A549 (cell line): ENCODE measurements at regions not wholly inside any gene's neighbourhood (a gene's known extent, or its start where the extent isn't known, plus 50 kb on each side); places are given as distances from the start of the nearest gene placed in this dataset.

Experiments used
- ATAC-seq, 2 experiments: fragments of 200-7000 bp in 1 of 2; fragments of >200 bp in 1 of 2; cut with Nextera tagmentation in 1 of 2; cut with Tn5 transposase in 1 of 2; 3 replicates each; pipeline versions ENCODE4 v1.8.0 to v1.9.1; 2018 to 2020; ENCODE audit warnings: mild to moderate bottlenecking in 1 of 2, moderate library complexity in 1 of 2
- CTCF ChIA-PET: fragments of 300-600 bp; sonication (Branson Sonifier 250); formaldehyde crosslinking; extraction: SDS; loops from one replicate; lab custom pipeline; 2021; ENCODE audit warnings: antibody characterized with exemption, inconsistent platforms; lab: Yijun Ruan, JAX
- POLR2A ChIA-PET: fragments of 350-600 bp; formaldehyde crosslinking; extraction: SDS; loops from one replicate; lab custom pipeline; 2021; ENCODE audit warnings: antibody characterized with exemption, inconsistent platforms; lab: Yijun Ruan, JAX
- DNase-seq, 2 experiments: peaks; one replicate each; pipeline versions ENCODE4 v3.0.0 to v3.0.0-alpha.2; 2011 to 2016; ENCODE audit warnings: low read depth in 1 of 2, low spot score in 1 of 2
- FAIRE-seq: peaks from 2 replicates; lab custom pipeline; 2011; peaks lifted over from hg19 to GRCh38; lab: Jason Lieb, UNC
- H3K27ac ChIP-seq, 2 experiments: fragments of >200 bp; sonication (Bioruptor Twin); formaldehyde crosslinking; 3 replicates each; pipeline ENCODE4 v1.5.1; 2016 to 2017
- H3K4me1 ChIP-seq: fragments of >200 bp; sonication (Bioruptor Twin); formaldehyde crosslinking; 3 replicates; pipeline ENCODE4 v1.6.1; 2016
- H3K4me2 ChIP-seq: fragments of >200 bp; sonication (Bioruptor Twin); formaldehyde crosslinking; 3 replicates; pipeline ENCODE4 v1.6.1; 2016
- H3K4me3 ChIP-seq: fragments of >200 bp; sonication (Bioruptor Twin); formaldehyde crosslinking; 3 replicates; pipeline ENCODE4 v1.5.1; 2016
- H3K9me3 ChIP-seq: fragments of >200 bp; sonication (Bioruptor Twin); formaldehyde crosslinking; 3 replicates; pipeline ENCODE4 v1.6.1; 2016
- BHLHE40 ChIP-seq: IDR thresholded peaks from 2 replicates; pipeline ENCODE4 v1.6.1; 2012; ENCODE audit warnings: low read depth, low read length, inconsistent platforms
- CBX8 ChIP-seq: fragments of 200-600 bp; sonication (generic); IDR thresholded peaks from 2 replicates; pipeline ENCODE4 v1.6.1; 2016
- CEBPB ChIP-seq, 2 experiments: fragments of >200 bp in 1 of 2; sonication (Bioruptor Twin) in 1 of 2; formaldehyde crosslinking in 1 of 2; IDR thresholded peaks; 2 replicates each; pipeline ENCODE4 v1.6.1; 2012 to 2016
- EHMT2 ChIP-seq: fragments of 200-600 bp; sonication (generic); IDR thresholded peaks from 2 replicates; pipeline ENCODE4 v1.6.1; 2016; ENCODE audit warnings: antibody characterized with exemption, low read depth, mild to moderate bottlenecking, moderate library complexity
- EP300 ChIP-seq, 2 experiments: fragments of >200 bp; sonication (Bioruptor Twin); formaldehyde crosslinking; IDR thresholded peaks; 2 replicates in 1 of 2; 3 replicates in 1 of 2; pipeline ENCODE4 v1.6.1; 2016 to 2017
- ESRRA ChIP-seq: fragments of 150-350 bp; IDR thresholded peaks from 2 replicates; pipeline ENCODE4 v1.6.1; 2014; ENCODE audit warnings: mild to moderate bottlenecking, low read length, borderline replicate concordance
- GATA3 ChIP-seq: IDR thresholded peaks from 2 replicates; pipeline ENCODE4 v1.6.1; 2012; ENCODE audit warnings: borderline replicate concordance
- HDAC2 ChIP-seq: fragments of 200-600 bp; sonication (generic); IDR thresholded peaks from 2 replicates; pipeline ENCODE4 v1.6.1; 2016
- HMGXB4 ChIP-seq: fragments of 250-450 bp; sonication (Bioruptor Pico); IDR thresholded peaks from 2 replicates; pipeline ENCODE4 v1.5.0; 2021; ENCODE audit warnings: mild to moderate bottlenecking, moderate library complexity, borderline replicate concordance
- HOXA7 ChIP-seq: fragments of 250-450 bp; sonication (Bioruptor Pico); IDR thresholded peaks from 2 replicates; pipeline ENCODE4 v1.5.0; 2020; ENCODE audit warnings: mild to moderate bottlenecking, moderate library complexity
- HOXB5 ChIP-seq: fragments of 250-450 bp; sonication (Bioruptor Pico); IDR thresholded peaks from 2 replicates; pipeline ENCODE4 v1.5.0; 2020; ENCODE audit warnings: mild to moderate bottlenecking, moderate library complexity
- JUNB ChIP-seq: fragments of >200 bp; sonication (Bioruptor Twin); formaldehyde crosslinking; IDR thresholded peaks from 2 replicates; pipeline ENCODE4 v1.6.1; 2016
- KDM1A ChIP-seq: fragments of 200-600 bp; sonication (generic); IDR thresholded peaks from 2 replicates; pipeline ENCODE4 v1.6.1; 2016; ENCODE audit warnings: low read depth, mild to moderate bottlenecking
- PBX3 ChIP-seq: IDR thresholded peaks from 2 replicates; pipeline ENCODE4 v1.6.1; 2012
- RFX5 ChIP-seq: fragments of 450-650 bp; IDR thresholded peaks from 2 replicates; pipeline ENCODE4 v1.7.1; 2014; ENCODE audit warnings: antibody characterized with exemption, mild to moderate bottlenecking, moderate library complexity
- RNF2 ChIP-seq: fragments of 200-600 bp; sonication (generic); IDR thresholded peaks from 2 replicates; pipeline ENCODE4 v1.6.1; 2016; ENCODE audit warnings: low read depth, mild to moderate bottlenecking, antibody characterized with exemption, moderate library complexity, borderline replicate concordance
- SMC3 ChIP-seq: fragments of >200 bp; sonication (Bioruptor Twin); formaldehyde crosslinking; IDR thresholded peaks from 3 replicates; pipeline ENCODE4 v1.6.1; 2018; ENCODE audit warnings: inconsistent platforms
- TFCP2L1 ChIP-seq: fragments of 250-450 bp; sonication (Bioruptor Pico); IDR thresholded peaks from 2 replicates; pipeline ENCODE4 v1.5.0; 2021; ENCODE audit warnings: mild to moderate bottlenecking
- ZC3H11A ChIP-seq: fragments of 450-650 bp; IDR thresholded peaks from 2 replicates; pipeline ENCODE4 v1.6.1; 2014; ENCODE audit warnings: antibody characterized with exemption, mild to moderate bottlenecking
- ZFP36 ChIP-seq: fragments of 450-650 bp; IDR thresholded peaks from 2 replicates; pipeline ENCODE4 v1.6.1; 2014; ENCODE audit warnings: borderline replicate concordance; ENCODE audit not compliant: partially characterized antibody
- WGBS: methylation state at CpG from one replicate; pipeline ENCODE4 v1.1.6; 2017; ENCODE audit errors: missing lambda C conversion rate; 5-methylcytosine and 5-hydroxymethylcytosine counted together
- TF ChIP-seq, protein P1 (sequence below): fragments of 200-600 bp; sonication (generic); IDR thresholded peaks from 2 replicates; pipeline ENCODE4 v1.6.1; 2016; ENCODE audit warnings: antibody characterized with exemption, mild to moderate bottlenecking, moderate library complexity
- TF ChIP-seq, protein P2 (sequence below): fragments of >200 bp; sonication (Bioruptor Twin); formaldehyde crosslinking; IDR thresholded peaks from 3 replicates; pipeline ENCODE4 v1.5.1; 2016
- TF ChIP-seq, protein P3 (sequence below): fragments of 450-650 bp; IDR thresholded peaks from 2 replicates; pipeline ENCODE4 v1.6.1; 2014; ENCODE audit warnings: antibody characterized with exemption
- TF ChIP-seq, protein P4 (sequence below): IDR thresholded peaks from 2 replicates; pipeline ENCODE4 v1.6.1; 2012

- TF ChIP-seq GATA3 = peak; percentile 81; the same call in 1 of the 2 replicates
These were observed 500.8 kb upstream of the ZEB2 start (continued) for GRCh38 chr2:145020694-145021093.

DNA sequence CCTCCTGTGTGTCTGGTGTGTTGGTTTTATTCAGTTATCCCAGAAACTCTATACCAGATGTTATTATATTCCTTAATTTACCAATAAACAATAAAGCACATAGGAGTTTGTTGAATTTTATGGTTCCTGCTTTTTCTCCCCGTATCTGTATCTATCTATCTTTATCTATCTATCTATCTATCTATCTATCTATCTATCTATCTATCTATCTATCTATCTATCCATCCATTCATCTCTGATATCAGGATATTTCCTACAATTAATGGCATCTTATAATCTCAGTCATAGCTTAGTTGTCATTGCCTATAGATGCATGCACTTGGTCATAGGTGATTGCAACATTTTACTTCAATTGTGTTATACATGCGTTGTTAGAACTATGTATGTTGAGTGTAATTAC is 500.2 kb upstream of the ZEB2 start:
- Histone ChIP-seq H3K9me3 (no peaks in the 10 kb centered on the region), H3K4me3 (no peak overlapping the region), H3K27ac (peak overlapping the region; percentile 75 to 81; a peak in 5 of 6 replicates), H3K4me1 (peaks cover 70% of the 10 kb centered on the region), H3K4me2 (peak overlapping the region; percentile 90; the same call in 2 of the 3 replicates)
- ATAC-seq = no peak
- DNase-seq = no peak
- ChIA-PET POLR2A (no interaction called here), CTCF (no interaction called here)
- WGBS = 92% methylated on average over 2 of the region's 2 CpGs
- TF ChIP-seq, protein P1, sequence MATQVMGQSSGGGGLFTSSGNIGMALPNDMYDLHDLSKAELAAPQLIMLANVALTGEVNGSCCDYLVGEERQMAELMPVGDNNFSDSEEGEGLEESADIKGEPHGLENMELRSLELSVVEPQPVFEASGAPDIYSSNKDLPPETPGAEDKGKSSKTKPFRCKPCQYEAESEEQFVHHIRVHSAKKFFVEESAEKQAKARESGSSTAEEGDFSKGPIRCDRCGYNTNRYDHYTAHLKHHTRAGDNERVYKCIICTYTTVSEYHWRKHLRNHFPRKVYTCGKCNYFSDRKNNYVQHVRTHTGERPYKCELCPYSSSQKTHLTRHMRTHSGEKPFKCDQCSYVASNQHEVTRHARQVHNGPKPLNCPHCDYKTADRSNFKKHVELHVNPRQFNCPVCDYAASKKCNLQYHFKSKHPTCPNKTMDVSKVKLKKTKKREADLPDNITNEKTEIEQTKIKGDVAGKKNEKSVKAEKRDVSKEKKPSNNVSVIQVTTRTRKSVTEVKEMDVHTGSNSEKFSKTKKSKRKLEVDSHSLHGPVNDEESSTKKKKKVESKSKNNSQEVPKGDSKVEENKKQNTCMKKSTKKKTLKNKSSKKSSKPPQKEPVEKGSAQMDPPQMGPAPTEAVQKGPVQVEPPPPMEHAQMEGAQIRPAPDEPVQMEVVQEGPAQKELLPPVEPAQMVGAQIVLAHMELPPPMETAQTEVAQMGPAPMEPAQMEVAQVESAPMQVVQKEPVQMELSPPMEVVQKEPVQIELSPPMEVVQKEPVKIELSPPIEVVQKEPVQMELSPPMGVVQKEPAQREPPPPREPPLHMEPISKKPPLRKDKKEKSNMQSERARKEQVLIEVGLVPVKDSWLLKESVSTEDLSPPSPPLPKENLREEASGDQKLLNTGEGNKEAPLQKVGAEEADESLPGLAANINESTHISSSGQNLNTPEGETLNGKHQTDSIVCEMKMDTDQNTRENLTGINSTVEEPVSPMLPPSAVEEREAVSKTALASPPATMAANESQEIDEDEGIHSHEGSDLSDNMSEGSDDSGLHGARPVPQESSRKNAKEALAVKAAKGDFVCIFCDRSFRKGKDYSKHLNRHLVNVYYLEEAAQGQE = no peak
- no peak for TF ChIP-seq RFX5
- no peak for TF ChIP-seq PBX3
- no peak for TF ChIP-seq SMC3
- no peak for TF ChIP-seq KDM1A
- no peak for TF ChIP-seq ESRRA
- no peak for TF ChIP-seq EHMT2
- TF ChIP-seq CEBPB (IDR thresholded peaks at IDR 0.05) = no peak
- no peak for TF ChIP-seq HOXB5 (CRISPR knock-in tag)
- no peak for TF ChIP-seq RNF2
- TF ChIP-seq, protein P2, sequence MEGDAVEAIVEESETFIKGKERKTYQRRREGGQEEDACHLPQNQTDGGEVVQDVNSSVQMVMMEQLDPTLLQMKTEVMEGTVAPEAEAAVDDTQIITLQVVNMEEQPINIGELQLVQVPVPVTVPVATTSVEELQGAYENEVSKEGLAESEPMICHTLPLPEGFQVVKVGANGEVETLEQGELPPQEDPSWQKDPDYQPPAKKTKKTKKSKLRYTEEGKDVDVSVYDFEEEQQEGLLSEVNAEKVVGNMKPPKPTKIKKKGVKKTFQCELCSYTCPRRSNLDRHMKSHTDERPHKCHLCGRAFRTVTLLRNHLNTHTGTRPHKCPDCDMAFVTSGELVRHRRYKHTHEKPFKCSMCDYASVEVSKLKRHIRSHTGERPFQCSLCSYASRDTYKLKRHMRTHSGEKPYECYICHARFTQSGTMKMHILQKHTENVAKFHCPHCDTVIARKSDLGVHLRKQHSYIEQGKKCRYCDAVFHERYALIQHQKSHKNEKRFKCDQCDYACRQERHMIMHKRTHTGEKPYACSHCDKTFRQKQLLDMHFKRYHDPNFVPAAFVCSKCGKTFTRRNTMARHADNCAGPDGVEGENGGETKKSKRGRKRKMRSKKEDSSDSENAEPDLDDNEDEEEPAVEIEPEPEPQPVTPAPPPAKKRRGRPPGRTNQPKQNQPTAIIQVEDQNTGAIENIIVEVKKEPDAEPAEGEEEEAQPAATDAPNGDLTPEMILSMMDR = no peak
- TF ChIP-seq GATA3 = no peak
- FAIRE-seq = no peak

DNA sequence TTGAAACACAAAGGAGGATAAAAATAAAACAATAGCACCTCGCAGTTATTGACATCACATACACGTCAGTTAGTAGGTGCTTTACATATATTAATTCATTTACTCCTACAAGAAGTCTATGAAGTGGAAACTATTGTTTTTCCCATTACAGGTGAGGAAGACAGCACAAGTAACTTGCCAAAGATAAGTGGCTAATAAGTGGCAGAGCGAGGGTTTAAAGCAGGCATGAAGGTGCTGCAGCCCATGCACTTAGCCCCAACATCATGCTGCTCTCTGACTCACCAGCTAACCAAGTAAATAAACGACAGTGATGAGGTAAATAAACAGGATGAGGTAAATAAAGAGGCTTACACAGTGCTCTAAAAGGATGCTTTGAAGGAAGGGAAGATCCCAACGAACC is 498.6 kb upstream of the ZEB2 start:
- FAIRE-seq (peak; percentile 67), DNase-seq (peak; percentile 33 to 96), ATAC-seq (peak; percentile 87 to 88)
- ChIA-PET POLR2A (no interaction called here), CTCF (no interaction called here)
- WGBS = 1% methylated on average over 5 of the region's 5 CpGs
- Histone ChIP-seq H3K4me3 (no peak overlapping the region), H3K4me2 (peak overlapping the region; percentile 65), H3K4me1 (peaks cover 68% of the 10 kb centered on the region), H3K9me3 (no peaks in the 10 kb centered on the region), H3K27ac (peak overlapping the region; percentile 75 to 81)
- TF ChIP-seq TFCP2L1 (CRISPR knock-in tag) = no peak
- no peak for TF ChIP-seq BHLHE40
- no peak for TF ChIP-seq HMGXB4 (CRISPR knock-in tag)
- TF ChIP-seq HDAC2 = no peak
- no peak for TF ChIP-seq ZC3H11A
- TF ChIP-seq EHMT2 = no peak
- TF ChIP-seq CEBPB (IDR thresholded peaks at IDR 0.05) = peak; percentile 51 to 53
- no peak for TF ChIP-seq RNF2
- TF ChIP-seq KDM1A = no peak
- TF ChIP-seq JUNB = peak; percentile 79
- TF ChIP-seq, protein P3, sequence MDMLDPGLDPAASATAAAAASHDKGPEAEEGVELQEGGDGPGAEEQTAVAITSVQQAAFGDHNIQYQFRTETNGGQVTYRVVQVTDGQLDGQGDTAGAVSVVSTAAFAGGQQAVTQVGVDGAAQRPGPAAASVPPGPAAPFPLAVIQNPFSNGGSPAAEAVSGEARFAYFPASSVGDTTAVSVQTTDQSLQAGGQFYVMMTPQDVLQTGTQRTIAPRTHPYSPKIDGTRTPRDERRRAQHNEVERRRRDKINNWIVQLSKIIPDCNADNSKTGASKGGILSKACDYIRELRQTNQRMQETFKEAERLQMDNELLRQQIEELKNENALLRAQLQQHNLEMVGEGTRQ = no peak
- TF ChIP-seq, protein P4, sequence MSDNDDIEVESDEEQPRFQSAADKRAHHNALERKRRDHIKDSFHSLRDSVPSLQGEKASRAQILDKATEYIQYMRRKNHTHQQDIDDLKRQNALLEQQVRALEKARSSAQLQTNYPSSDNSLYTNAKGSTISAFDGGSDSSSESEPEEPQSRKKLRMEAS = peak; percentile 89
- no peak; the same call in 1 of the 2 replicates for TF ChIP-seq HOXB5 (CRISPR knock-in tag)
- no peak for TF ChIP-seq CBX8
- no peak for TF ChIP-seq HOXA7 (CRISPR knock-in tag)
- peak; percentile 80 to 88; a peak in 3 of 5 replicates for TF ChIP-seq EP300 (IDR thresholded peaks at IDR 0.05)
- TF ChIP-seq ZFP36 = no peak
